ENCODE measurements at regions not wholly inside any gene's neighbourhood (a gene's known extent, or its start where the extent isn't known, plus 50 kb on each side); places are given as distances from the start of the nearest gene placed in this dataset.

DNA sequence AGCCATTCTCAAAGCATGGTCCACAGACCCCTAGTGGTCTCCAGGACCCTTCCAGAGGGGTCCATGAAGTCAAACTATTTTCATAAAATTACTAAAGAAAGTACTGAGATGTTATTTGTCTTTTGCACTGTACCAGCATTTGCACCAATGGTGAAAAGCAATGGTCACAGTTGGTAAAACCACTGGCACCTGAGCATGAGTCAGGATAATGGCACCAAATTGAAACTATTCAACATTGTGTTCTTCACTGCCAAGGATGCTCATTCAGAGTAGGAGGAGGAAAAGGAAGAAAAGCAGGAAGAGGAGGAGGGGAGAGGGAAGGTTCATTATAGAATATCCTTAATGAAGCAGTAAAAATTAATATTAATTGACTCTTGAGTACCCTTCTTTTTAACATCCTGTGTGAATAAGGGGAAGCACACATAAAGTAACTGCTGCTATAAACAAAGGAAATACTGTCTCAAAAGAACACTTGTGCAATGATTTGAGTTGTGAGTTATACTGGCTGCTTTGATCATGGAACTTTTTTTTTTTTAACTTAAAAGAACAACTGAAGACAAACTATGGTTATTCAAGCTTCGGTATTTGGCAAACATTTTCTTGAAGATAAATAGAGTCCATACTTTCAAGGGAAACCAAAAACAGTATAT lies 60.2 kb downstream of the MPP7 start:
- TF ChIP-seq, protein P1, sequence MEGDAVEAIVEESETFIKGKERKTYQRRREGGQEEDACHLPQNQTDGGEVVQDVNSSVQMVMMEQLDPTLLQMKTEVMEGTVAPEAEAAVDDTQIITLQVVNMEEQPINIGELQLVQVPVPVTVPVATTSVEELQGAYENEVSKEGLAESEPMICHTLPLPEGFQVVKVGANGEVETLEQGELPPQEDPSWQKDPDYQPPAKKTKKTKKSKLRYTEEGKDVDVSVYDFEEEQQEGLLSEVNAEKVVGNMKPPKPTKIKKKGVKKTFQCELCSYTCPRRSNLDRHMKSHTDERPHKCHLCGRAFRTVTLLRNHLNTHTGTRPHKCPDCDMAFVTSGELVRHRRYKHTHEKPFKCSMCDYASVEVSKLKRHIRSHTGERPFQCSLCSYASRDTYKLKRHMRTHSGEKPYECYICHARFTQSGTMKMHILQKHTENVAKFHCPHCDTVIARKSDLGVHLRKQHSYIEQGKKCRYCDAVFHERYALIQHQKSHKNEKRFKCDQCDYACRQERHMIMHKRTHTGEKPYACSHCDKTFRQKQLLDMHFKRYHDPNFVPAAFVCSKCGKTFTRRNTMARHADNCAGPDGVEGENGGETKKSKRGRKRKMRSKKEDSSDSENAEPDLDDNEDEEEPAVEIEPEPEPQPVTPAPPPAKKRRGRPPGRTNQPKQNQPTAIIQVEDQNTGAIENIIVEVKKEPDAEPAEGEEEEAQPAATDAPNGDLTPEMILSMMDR (IDR thresholded peaks at IDR 0.05): no peak
- TF ChIP-seq ZFX (IDR thresholded peaks at IDR 0.05; ENCODE audit: borderline replicate concordance): no peak

Data from 22Rv1 (cell line).